Ishikawa (cell line): ENCODE measurements at regions not wholly inside any gene's neighbourhood (a gene's known extent, or its start where the extent isn't known, plus 50 kb on each side); places are given as distances from the start of the nearest gene placed in this dataset.

Source experiments
- CEBPB ChIP-seq: IDR thresholded peaks from 2 replicates; pipeline ENCODE4 v1.6.1; 2012
- CREB1 ChIP-seq: IDR thresholded peaks from 2 replicates; pipeline ENCODE4 v1.6.1; 2012; ENCODE audit warnings: low read depth
- EGR1 ChIP-seq: IDR thresholded peaks from 2 replicates; pipeline ENCODE4 v1.6.1; 2012
- EP300 ChIP-seq: IDR thresholded peaks from 2 replicates; pipeline ENCODE4 v1.6.1; 2012; ENCODE audit warnings: borderline replicate concordance
- FOXM1 ChIP-seq: IDR thresholded peaks from 2 replicates; pipeline ENCODE4 v1.6.1; 2012; ENCODE audit warnings: low read depth, borderline replicate concordance
- MAX ChIP-seq: IDR thresholded peaks from 2 replicates; pipeline ENCODE4 v1.6.1; 2012
- NFIC ChIP-seq: IDR thresholded peaks from 2 replicates; pipeline ENCODE4 v1.6.1; 2012
- RAD21 ChIP-seq: IDR thresholded peaks from 2 replicates; pipeline ENCODE4 v1.6.1; 2012; ENCODE audit warnings: low read depth
- REST ChIP-seq: IDR thresholded peaks from 2 replicates; pipeline ENCODE4 v1.6.1; 2012; ENCODE audit warnings: low read depth, mild to moderate bottlenecking
- TAF1 ChIP-seq: IDR thresholded peaks from 2 replicates; pipeline ENCODE4 v1.6.1; 2012; ENCODE audit warnings: low read depth, mild to moderate bottlenecking
- TCF12 ChIP-seq: IDR thresholded peaks from 2 replicates; pipeline ENCODE4 v1.6.1; 2012; ENCODE audit warnings: low read depth
- TEAD4 ChIP-seq: IDR thresholded peaks from 2 replicates; pipeline ENCODE4 v1.6.1; 2012
- USF1 ChIP-seq: IDR thresholded peaks from 2 replicates; pipeline ENCODE4 v1.6.1; 2012
- YY1 ChIP-seq: IDR thresholded peaks from 2 replicates; pipeline ENCODE4 v1.6.1; 2012; ENCODE audit warnings: low read depth
- ZBTB7A ChIP-seq: IDR thresholded peaks from 2 replicates; pipeline ENCODE4 v1.6.1; 2012; ENCODE audit warnings: low read depth

GRCh38 chr2:12261986-12262680 lies 454.6 kb upstream of the TRIB2 start:
- TF ChIP-seq EGR1 (no peak), NFIC (no peak), TCF12 (no peak), RAD21 (no peak), FOXM1 (no peak), CEBPB (no peak), ZBTB7A (no peak), REST (no peak), USF1 (no peak)

- TF ChIP-seq FOXM1 (no peak), TAF1 (no peak), YY1 (no peak), TCF12 (no peak), EP300 (no peak), USF1 (no peak), RAD21 (no peak)
Observed at GRCh38 chr2:12262681-12263436, 453.9 kb upstream of the TRIB2 start.

GRCh38 chr2:12263730-12264129 lies 453.0 kb upstream of the TRIB2 start:
- TF ChIP-seq NFIC (no peak), EGR1 (no peak), TAF1 (no peak), CREB1 (no peak), TEAD4 (no peak), MAX (no peak), EP300 (no peak), TCF12 (no peak), REST (no peak), USF1 (no peak), CEBPB (no peak), FOXM1 (no peak), ZBTB7A (no peak)

GRCh38 chr2:12264146-12264545 lies 452.6 kb upstream of the TRIB2 start:
- TF ChIP-seq EP300 (no peak), TCF12 (no peak), TEAD4 (no peak), MAX (no peak), REST (no peak), ZBTB7A (no peak), USF1 (no peak), NFIC (no peak), TAF1 (no peak), FOXM1 (no peak), CEBPB (no peak), CREB1 (no peak), YY1 (no peak), RAD21 (no peak), EGR1 (no peak)
